ENCODE measurements at regions not wholly inside any gene's neighbourhood (a gene's known extent, or its start where the extent isn't known, plus 50 kb on each side); places are given as distances from the start of the nearest gene placed in this dataset.

DNA sequence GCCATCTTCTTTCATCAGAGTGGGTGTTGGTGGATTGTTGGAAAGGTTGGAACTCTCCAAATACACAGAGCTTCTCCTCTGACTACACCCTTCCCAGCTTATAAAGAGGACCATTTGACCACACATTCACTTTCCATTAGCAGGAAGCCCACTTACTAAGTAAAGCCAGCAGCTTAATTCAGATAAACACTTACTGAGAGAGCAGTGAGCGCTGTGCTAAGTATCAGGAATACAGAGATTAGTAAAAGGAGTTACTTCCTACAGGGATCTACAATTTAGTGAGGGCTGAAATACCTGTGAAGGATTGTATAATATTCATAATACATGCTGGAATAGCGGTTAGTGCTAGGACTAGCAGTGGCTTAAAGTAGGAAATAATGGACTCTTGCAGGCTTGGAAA is 343.0 kb downstream of the NYAP2 start:
- Histone ChIP-seq H3K4me1 (ENCODE audit: control insufficient read depth, extremely low read depth, insufficient read depth, low read length) (no peaks in the 10 kb centered on the region), H3K9ac (ENCODE audit: insufficient read depth, low read length) (no peak overlapping the region), H3K4me3 (replicated peaks in 1 of 4; ENCODE audit: control extremely low read depth in 1 of 4, insufficient read depth in 1 of 4, low read depth in 3 of 4, low read length in 4 of 4) (no peak overlapping the region), H3K27ac (ENCODE audit: insufficient read depth, low read length) (no peak overlapping the region), H3K4me2 (ENCODE audit: extremely low read depth, insufficient read depth, low read length) (no peak overlapping the region), H3K36me3 (ENCODE audit: control insufficient read depth, insufficient read depth, low read length) (no peaks in the 10 kb centered on the region), H3K79me2 (ENCODE audit: control insufficient read depth, insufficient read depth, low read length) (no peaks in the 10 kb centered on the region), H4K20me1 (ENCODE audit: control insufficient read depth, extremely low read depth, insufficient read depth, low read length) (no peaks in the 10 kb centered on the region), H3K9me3 (ENCODE audit: control insufficient read depth, insufficient read depth, low read depth, low read length) (no peaks in the 10 kb centered on the region), H2AFZ (ENCODE audit: low read length) (no peak overlapping the region), H3K27me3 (ENCODE audit: control insufficient read depth, insufficient read depth, low read length) (no peaks in the 10 kb centered on the region)
- TF ChIP-seq, protein P1, sequence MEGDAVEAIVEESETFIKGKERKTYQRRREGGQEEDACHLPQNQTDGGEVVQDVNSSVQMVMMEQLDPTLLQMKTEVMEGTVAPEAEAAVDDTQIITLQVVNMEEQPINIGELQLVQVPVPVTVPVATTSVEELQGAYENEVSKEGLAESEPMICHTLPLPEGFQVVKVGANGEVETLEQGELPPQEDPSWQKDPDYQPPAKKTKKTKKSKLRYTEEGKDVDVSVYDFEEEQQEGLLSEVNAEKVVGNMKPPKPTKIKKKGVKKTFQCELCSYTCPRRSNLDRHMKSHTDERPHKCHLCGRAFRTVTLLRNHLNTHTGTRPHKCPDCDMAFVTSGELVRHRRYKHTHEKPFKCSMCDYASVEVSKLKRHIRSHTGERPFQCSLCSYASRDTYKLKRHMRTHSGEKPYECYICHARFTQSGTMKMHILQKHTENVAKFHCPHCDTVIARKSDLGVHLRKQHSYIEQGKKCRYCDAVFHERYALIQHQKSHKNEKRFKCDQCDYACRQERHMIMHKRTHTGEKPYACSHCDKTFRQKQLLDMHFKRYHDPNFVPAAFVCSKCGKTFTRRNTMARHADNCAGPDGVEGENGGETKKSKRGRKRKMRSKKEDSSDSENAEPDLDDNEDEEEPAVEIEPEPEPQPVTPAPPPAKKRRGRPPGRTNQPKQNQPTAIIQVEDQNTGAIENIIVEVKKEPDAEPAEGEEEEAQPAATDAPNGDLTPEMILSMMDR (conservative IDR thresholded peaks at IDR 0.05 in 1 of 2, IDR thresholded peaks at IDR 0.05 in 1 of 2; ENCODE audit: low read depth in 1 of 2, low read length in 2 of 2): no peak
- TF ChIP-seq EZH2 (IDR thresholded peaks at IDR 0.05; ENCODE audit: low read length, missing control alignments): no peak
- peak in 1 of 2 donors; percentile 7 for DNase-seq (ENCODE audit: low read depth in 2 of 2)

DNA sequence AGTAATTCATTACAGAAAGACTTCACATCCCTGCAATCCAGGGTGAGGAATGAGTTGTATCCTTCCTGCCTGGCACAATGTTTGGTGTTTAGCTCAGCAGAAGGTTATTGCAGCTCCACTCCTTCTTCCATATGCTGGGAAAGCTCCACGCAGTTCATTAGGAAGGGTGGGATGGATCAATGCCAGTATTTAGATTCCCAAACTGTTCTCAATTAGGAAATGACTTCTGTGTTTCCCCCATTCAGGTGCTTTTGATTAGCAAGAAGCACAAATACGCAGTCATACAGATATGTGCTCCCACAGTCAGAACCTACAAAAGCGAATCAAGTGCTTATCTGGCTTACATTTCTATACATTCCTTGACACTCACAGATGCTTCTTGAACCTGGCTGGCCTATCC is 340.6 kb downstream of the NYAP2 start:
- H3K27ac ChIP-seq (ENCODE audit: insufficient read depth, low read length): no peak overlapping the region
- no peaks in the 10 kb centered on the region for H4K20me1 ChIP-seq (ENCODE audit: control insufficient read depth, extremely low read depth, insufficient read depth, low read length)
- DNase-seq (ENCODE audit: low read depth in 2 of 2): peak; percentile 10 to 35
- H3K79me2 ChIP-seq (ENCODE audit: control insufficient read depth, insufficient read depth, low read length): no peaks in the 10 kb centered on the region
- TF ChIP-seq EZH2 (IDR thresholded peaks at IDR 0.05; ENCODE audit: low read length, missing control alignments): no peak
- TF ChIP-seq, protein P1 (conservative IDR thresholded peaks at IDR 0.05 in 1 of 2, IDR thresholded peaks at IDR 0.05 in 1 of 2; ENCODE audit: low read depth in 1 of 2, low read length in 2 of 2): no peak
- no peak overlapping the region for H2AFZ ChIP-seq (ENCODE audit: low read length)
- H3K27me3 ChIP-seq (ENCODE audit: control insufficient read depth, insufficient read depth, low read length): no peaks in the 10 kb centered on the region
- H3K4me3 ChIP-seq (replicated peaks in 1 of 4; ENCODE audit: control extremely low read depth in 1 of 4, insufficient read depth in 1 of 4, low read depth in 3 of 4, low read length in 4 of 4): no peak overlapping the region
- no peak overlapping the region for H3K9ac ChIP-seq (ENCODE audit: insufficient read depth, low read length)
- peaks cover 2% of the 10 kb centered on the region for H3K4me1 ChIP-seq (ENCODE audit: control insufficient read depth, extremely low read depth, insufficient read depth, low read length)
- no peaks in the 10 kb centered on the region for H3K9me3 ChIP-seq (ENCODE audit: control insufficient read depth, insufficient read depth, low read depth, low read length)
- no peak overlapping the region for H3K4me2 ChIP-seq (ENCODE audit: extremely low read depth, insufficient read depth, low read length)
- no peaks in the 10 kb centered on the region for H3K36me3 ChIP-seq (ENCODE audit: control insufficient read depth, insufficient read depth, low read length)

DNA sequence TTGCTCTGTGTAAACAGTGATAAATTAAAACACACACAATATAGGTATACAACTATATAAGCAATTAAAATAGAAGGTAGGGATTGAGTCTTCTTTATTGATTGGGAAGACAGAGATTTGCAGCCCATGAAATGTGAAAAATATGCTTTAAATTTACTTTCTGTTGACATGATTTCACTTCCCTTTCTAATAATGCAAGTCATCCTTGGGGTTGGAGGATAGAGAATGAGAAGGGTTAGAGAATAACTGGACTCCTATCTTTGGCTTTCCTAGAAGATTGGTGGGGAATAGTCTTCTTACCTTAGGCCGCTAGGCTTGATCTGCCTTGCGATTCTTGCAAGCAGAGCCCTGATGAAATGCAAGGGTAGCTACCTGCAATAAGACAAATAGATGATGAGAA is 339.8 kb downstream of the NYAP2 start:
- Histone ChIP-seq H3K79me2 (ENCODE audit: control insufficient read depth, insufficient read depth, low read length) (no peaks in the 10 kb centered on the region), H3K36me3 (ENCODE audit: control insufficient read depth, insufficient read depth, low read length) (no peaks in the 10 kb centered on the region), H3K4me1 (ENCODE audit: control insufficient read depth, extremely low read depth, insufficient read depth, low read length) (peaks cover 2% of the 10 kb centered on the region), H3K4me3 (replicated peaks in 1 of 4; ENCODE audit: control extremely low read depth in 1 of 4, insufficient read depth in 1 of 4, low read depth in 3 of 4, low read length in 4 of 4) (no peak overlapping the region), H3K9ac (ENCODE audit: insufficient read depth, low read length) (no peak overlapping the region), H2AFZ (ENCODE audit: low read length) (no peak overlapping the region), H3K27me3 (ENCODE audit: control insufficient read depth, insufficient read depth, low read length) (no peaks in the 10 kb centered on the region), H3K4me2 (ENCODE audit: extremely low read depth, insufficient read depth, low read length) (no peak overlapping the region), H3K27ac (ENCODE audit: insufficient read depth, low read length) (no peak overlapping the region), H3K9me3 (ENCODE audit: control insufficient read depth, insufficient read depth, low read depth, low read length) (no peaks in the 10 kb centered on the region), H4K20me1 (ENCODE audit: control insufficient read depth, extremely low read depth, insufficient read depth, low read length) (no peaks in the 10 kb centered on the region)
- TF ChIP-seq, protein P1 (conservative IDR thresholded peaks at IDR 0.05 in 1 of 2, IDR thresholded peaks at IDR 0.05 in 1 of 2; ENCODE audit: low read depth in 1 of 2, low read length in 2 of 2): no peak
- TF ChIP-seq EZH2 (IDR thresholded peaks at IDR 0.05; ENCODE audit: low read length, missing control alignments): no peak
- DNase-seq (ENCODE audit: low read depth in 2 of 2): no peak
